Uterus (tissue), 3 donors: ENCODE measurements at regions not wholly inside any gene's neighbourhood (a gene's known extent, or its start where the extent isn't known, plus 50 kb on each side); places are given as distances from the start of the nearest gene placed in this dataset.
A peak's percentile ranks its signal among the peaks of the same experiment; 100 is the strongest.

Experiments used
- DNase-seq, 2 donors: peaks; one replicate each; pipeline ENCODE4 v3.0.0-alpha.2; 2019 to 2020
- H3K27ac ChIP-seq, 2 donors: fragments of 200-600 bp; sonication (generic); 1 replicate in 1 of 2; 2 replicates in 1 of 2; pipeline ENCODE4 v1.5.1; 2016 to 2018
- H3K27me3 ChIP-seq, 2 donors: fragments of 200-600 bp; sonication (generic); one replicate each; pipeline ENCODE4 v1.5.1; 2018 to 2019; ENCODE audit warnings: control low read depth in 1 of 2
- H3K36me3 ChIP-seq, 2 donors: fragments of 200-600 bp; sonication (generic); one replicate each; pipeline ENCODE4 v1.5.1; 2019; ENCODE audit warnings: control low read depth in 1 of 2
- H3K4me1 ChIP-seq, 2 donors: fragments of 200-600 bp; sonication (generic); one replicate each; pipeline ENCODE4 v1.5.1; 2018 to 2019; ENCODE audit warnings: control low read depth in 1 of 2
- H3K4me3 ChIP-seq, 2 donors: fragments of 200-600 bp; sonication (generic); 1 replicate in 1 of 2; 2 replicates in 1 of 2; pipeline ENCODE4 v1.5.1; 2018 to 2019; ENCODE audit warnings: mild to moderate bottlenecking in 1 of 2
- H3K9me3 ChIP-seq, 2 donors: fragments of 200-600 bp; sonication (generic); one replicate each; pipeline ENCODE4 v1.5.1; 2019; ENCODE audit warnings: control low read depth in 1 of 2
- POLR2A ChIP-seq, 2 donors: fragments of 450-650 bp; IDR thresholded peaks; one replicate each; pipeline ENCODE4 v1.6.1; 2016; ENCODE audit warnings: antibody characterized with exemption in 2 of 2, mild to moderate bottlenecking in 1 of 2, moderate library complexity in 1 of 2
- intact Hi-C: fragments of 100-400 bp; cut with DNase I; formaldehyde crosslinking; loops from one replicate; pipeline ENCODE4 v1.15.1; 2023; ENCODE audit warnings: low total_unique reads
- TF ChIP-seq, protein P1 (sequence below), 4 experiments: fragments of 200-600 bp in 2 of 4; fragments of 450-650 bp in 2 of 4; sonication (generic) in 2 of 4; IDR thresholded peaks; one replicate each; pipeline ENCODE4 v1.5.1; 2016 to 2019; ENCODE audit warnings: antibody characterized with exemption in 4 of 4, mild to moderate bottlenecking in 2 of 4, moderate library complexity in 1 of 4
- donor health status: DM: yes; HTN: yes; CAD: no.

DNA sequence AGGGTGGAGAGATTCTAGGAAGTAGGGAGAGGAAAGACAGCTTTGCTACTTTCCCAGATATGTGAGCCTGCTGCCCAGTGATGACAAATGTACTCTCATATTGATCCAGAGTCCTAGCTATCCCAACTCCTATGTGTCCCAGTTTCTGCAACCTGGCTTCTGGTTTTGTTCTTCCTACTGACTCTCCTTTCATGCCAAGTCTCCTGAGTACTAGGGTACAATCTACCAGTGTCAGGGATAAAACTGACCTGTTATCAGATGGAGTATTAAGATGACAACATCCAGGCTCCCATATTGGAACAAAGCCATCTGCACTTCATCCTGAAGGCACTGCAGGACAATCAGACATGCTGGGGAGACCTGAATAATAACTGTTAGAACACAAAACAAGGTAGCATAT, 233.7 kb upstream of the PHYHIPL start:
- no peaks in the 10 kb centered on the region for H3K36me3 ChIP-seq
- intact Hi-C loops: no loop called here
- DNase-seq: no peak

DNA sequence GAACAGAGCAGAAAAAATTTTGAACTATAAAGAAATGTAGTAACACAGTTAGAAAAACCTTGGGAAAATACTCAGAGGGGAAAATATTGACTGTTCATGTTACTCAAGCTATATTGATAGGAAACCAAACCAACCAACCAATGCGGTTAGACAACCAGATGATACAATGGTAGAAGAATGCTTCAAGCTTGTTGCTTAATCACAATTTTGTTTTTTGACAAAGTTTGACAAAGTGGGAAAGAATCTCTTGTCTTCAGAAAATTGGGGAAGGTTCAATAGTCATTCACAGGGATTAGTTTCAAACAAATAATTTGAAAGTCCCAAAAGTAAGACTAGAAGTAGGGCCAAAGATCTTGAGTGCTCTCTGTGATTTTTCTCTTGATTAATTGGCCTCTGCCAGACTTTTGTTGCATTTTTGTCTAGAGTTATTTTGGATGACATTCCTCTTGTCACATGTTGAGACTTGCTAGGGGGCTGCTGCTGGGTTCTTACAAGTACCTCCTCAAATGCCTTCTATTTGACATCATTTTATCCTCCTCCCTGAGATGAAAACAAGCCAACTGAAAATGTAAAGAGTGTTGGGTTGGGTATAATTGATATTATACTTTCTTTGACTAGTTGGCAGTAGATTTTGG, 233.1 kb upstream of the PHYHIPL start:
- Histone ChIP-seq H3K27ac (no peak overlapping the region), H3K27me3 (no peaks in the 10 kb centered on the region), H3K4me1 (no peaks in the 10 kb centered on the region), H3K36me3 (no peaks in the 10 kb centered on the region), H3K4me3 (no peak overlapping the region), H3K9me3 (no peaks in the 10 kb centered on the region)
- TF ChIP-seq, protein P1, sequence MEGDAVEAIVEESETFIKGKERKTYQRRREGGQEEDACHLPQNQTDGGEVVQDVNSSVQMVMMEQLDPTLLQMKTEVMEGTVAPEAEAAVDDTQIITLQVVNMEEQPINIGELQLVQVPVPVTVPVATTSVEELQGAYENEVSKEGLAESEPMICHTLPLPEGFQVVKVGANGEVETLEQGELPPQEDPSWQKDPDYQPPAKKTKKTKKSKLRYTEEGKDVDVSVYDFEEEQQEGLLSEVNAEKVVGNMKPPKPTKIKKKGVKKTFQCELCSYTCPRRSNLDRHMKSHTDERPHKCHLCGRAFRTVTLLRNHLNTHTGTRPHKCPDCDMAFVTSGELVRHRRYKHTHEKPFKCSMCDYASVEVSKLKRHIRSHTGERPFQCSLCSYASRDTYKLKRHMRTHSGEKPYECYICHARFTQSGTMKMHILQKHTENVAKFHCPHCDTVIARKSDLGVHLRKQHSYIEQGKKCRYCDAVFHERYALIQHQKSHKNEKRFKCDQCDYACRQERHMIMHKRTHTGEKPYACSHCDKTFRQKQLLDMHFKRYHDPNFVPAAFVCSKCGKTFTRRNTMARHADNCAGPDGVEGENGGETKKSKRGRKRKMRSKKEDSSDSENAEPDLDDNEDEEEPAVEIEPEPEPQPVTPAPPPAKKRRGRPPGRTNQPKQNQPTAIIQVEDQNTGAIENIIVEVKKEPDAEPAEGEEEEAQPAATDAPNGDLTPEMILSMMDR (IDR thresholded peaks at IDR 0.05): no peak
- TF ChIP-seq POLR2A (IDR thresholded peaks at IDR 0.05): no peak
- intact Hi-C loops: no loop called here
- DNase-seq: no peak

More for the DNA sequence above, 233.7 kb upstream of the PHYHIPL start:
- Histone ChIP-seq H3K27ac (no peak overlapping the region), H3K9me3 (no peaks in the 10 kb centered on the region), H3K4me1 (no peaks in the 10 kb centered on the region), H3K4me3 (no peak overlapping the region), H3K27me3 (no peaks in the 10 kb centered on the region)
- TF ChIP-seq, protein P1 (IDR thresholded peaks at IDR 0.05): no peak
- TF ChIP-seq POLR2A (IDR thresholded peaks at IDR 0.05): no peak

DNA sequence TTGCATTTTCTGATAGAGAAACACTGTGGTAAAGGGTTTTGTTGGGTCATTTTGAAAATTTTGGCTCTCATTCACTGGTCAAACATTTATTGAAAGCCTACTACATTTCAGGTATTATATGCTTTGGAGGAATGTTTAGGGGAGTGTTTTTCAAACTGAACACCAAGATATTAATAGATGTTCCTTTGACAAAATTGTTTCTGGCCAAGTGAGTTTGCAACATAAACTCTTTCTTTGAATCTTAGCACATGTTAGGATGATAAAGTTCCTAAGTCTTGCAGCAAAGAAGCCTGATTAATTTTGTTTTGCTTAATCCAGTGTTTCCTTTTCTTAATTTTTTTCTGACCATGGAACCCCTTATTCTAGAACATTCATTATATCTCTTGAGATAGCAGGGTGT, 232.5 kb upstream of the PHYHIPL start:
- peak overlapping the region in 1 of 2 donors; percentile 41 for H3K27ac ChIP-seq
- no peaks in the 10 kb centered on the region for H3K4me1 ChIP-seq
- H3K27me3 ChIP-seq: no peaks in the 10 kb centered on the region
- TF ChIP-seq, protein P1 (IDR thresholded peaks at IDR 0.05): no peak
- TF ChIP-seq POLR2A (IDR thresholded peaks at IDR 0.05): no peak
- intact Hi-C loops: no loop called here
- H3K9me3 ChIP-seq: no peaks in the 10 kb centered on the region
- H3K4me3 ChIP-seq: no peak overlapping the region
- DNase-seq: no peak
- H3K36me3 ChIP-seq: no peaks in the 10 kb centered on the region

DNA sequence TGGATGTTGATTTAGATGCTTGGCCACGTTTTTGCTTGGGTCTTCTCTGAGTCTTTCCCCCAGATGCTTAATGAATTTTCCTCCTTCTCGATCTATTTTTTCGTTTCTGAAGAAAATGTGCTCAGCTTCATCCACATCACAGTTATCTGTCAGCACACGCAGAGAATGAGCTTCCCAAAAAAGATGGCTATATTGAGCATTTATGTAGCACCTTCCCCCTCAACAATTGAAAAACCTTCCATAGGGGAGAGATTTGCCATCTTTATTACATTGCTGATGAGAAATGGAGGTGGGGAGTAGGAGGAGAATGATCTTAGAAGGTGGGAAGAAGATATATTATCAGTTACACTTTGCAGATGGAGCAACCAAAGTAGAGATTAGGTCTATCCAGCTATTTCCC, 228.1 kb upstream of the PHYHIPL start:
- no peak overlapping the region for H3K27ac ChIP-seq
- no peak overlapping the region for H3K4me3 ChIP-seq
- H3K9me3 ChIP-seq: no peaks in the 10 kb centered on the region
- H3K36me3 ChIP-seq: no peaks in the 10 kb centered on the region
- DNase-seq: no peak
- no peaks in the 10 kb centered on the region for H3K27me3 ChIP-seq
- TF ChIP-seq, protein P1 (IDR thresholded peaks at IDR 0.05): no peak
- TF ChIP-seq POLR2A (IDR thresholded peaks at IDR 0.05): no peak
- H3K4me1 ChIP-seq: no peaks in the 10 kb centered on the region
- intact Hi-C loops: no loop called here

DNA sequence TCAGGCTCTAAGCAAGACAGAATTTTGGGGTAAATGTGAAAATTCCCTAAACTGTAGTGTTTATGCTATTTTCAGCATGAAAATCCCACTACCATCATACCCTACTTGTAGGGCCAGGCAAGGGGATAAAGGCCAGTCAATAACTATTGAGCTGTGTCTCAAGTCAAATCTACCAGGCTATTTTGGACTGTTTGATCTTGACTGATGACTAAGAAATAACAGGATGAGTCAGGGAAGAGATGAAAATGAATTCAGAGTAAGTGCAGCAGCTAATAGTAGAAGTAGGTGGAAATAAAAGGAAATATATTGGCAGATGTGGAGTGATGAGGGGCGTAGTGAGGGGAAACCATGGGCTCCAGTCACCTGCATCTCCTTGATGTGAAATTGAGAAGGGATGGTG, 225.8 kb upstream of the PHYHIPL start:
- H3K9me3 ChIP-seq: no peaks in the 10 kb centered on the region
- no peaks in the 10 kb centered on the region for H3K4me1 ChIP-seq
- no peak overlapping the region for H3K27ac ChIP-seq
- intact Hi-C loops: no loop called here
- TF ChIP-seq POLR2A (IDR thresholded peaks at IDR 0.05): no peak
- TF ChIP-seq, protein P1 (IDR thresholded peaks at IDR 0.05): no peak
- H3K36me3 ChIP-seq: no peaks in the 10 kb centered on the region
- no peaks in the 10 kb centered on the region for H3K27me3 ChIP-seq
- no peak overlapping the region for H3K4me3 ChIP-seq
- DNase-seq: no peak
